Cerebellar cortex (tissue), 1 donor: ENCODE measurements at regions not wholly inside any gene's neighbourhood (a gene's known extent, or its start where the extent isn't known, plus 50 kb on each side); places are given as distances from the start of the nearest gene placed in this dataset.

Experiments
- DNase-seq: peaks from one replicate; pipeline ENCODE4 v3.0.0-alpha.2; 2015; ENCODE audit warnings: low spot score

DNA sequence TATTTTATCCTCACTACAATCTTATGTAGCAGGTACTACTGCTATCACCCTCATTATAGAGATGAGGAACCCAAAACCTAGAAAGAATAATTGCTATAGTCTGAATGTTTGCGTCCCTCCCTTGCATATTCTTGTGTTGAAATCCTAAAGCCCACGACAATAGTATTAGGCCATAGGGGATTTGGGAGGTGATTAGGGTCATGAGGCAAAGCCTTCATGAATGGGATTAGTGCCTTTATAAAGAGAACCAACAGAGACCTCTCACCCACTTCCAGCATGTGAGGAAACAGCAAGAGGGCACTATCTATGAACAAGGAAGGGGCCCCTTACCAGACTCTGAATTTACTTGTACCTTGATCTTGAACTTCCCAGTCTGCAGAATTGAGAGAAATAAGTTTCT, 500.3 kb upstream of the FAM98A start:
- DNase-seq = no peak

GRCh38 chr2:34098256-34098655, 499.2 kb upstream of the FAM98A start:
- DNase-seq = no peak

- DNase-seq = peak; percentile 68
These were observed 497.6 kb upstream of the FAM98A start for GRCh38 chr2:34096562-34097171.

- no peak for DNase-seq
These were observed 494.7 kb upstream of the FAM98A start for GRCh38 chr2:34093790-34094189.

DNA sequence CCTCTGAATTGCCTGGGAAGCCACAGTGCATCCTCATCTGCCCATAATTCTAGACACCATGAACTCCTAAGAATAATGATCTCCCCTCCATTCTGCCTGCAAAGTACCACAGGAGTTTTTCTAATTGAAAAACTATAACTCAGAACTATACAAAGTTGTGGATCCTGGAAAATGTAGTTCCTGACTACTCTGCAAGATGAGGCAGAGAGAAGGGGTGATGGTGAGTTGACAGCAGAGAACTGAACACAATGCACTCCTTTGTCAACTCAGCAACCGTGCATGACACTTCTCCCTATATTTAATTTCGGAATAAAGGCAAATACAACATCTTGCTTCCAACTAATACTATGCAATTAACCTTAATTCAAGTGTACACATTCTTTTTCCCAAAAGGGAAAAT, 471.1 kb upstream of the FAM98A start:
- no peak for DNase-seq

DNA sequence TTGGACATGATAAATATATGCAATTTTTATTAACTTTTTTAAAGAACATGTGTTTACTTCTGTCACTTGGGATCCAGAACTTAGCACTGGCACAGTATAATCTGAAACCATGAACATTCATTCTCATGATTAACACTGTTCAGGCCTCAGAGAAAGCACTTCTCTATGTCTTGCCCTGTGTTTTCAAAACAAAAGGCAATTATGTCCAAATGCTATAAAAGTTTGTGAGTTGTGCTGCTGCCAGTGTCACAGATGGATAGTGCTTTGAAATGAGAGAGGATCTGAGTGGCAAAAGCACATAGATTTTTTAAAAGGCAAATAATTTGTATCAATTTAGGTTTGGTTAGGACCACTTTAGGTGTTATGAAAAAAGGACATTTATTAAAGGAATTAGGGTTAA, 470.5 kb upstream of the FAM98A start:
- no peak for DNase-seq

DNA sequence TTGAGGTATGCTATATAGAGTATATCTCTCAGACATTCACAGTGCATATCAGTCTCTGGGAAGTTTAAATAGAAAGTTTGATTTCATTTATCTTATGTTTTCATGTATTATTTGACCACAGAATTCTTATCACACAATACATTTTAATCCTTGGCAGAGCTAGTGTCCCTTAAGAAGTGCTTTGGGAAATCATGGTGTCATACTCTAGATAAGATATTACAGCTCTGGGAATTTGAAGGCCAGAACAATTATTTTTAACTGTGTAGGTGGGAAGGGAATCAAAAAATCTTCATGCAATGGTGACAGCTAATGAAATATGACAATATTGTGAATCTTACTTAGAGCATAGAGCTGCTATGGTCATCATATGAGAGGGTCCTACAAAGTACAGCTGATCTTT, 451.3 kb upstream of the FAM98A start:
- no peak for DNase-seq

DNA sequence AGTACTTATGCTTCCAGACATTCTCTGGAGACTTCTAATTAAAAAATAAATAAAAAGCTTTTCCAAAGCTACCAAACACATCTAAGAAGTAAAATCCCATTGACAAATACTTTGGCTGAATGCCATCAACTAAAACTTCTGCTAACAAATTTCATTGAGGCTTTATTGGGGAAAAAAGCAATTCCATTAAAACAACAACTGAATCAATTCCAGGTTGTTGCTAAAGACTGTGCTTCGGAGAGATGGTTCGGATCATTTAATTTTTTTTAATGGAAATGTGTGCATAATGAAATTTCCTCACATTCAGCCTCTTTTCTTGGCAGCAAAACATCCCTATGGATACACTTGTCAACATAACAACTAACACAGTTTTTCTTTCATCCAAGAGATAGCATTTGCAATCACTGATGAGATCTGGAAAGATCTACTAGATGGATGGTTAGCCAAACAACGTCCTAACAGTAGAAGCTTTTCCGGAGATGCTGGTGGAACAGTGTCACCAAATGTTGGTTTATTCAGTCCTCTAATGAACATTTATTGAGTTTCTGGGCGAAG, 446.1 kb upstream of the FAM98A start:
- no peak for DNase-seq

- DNase-seq = no peak
These were observed 438.8 kb upstream of the FAM98A start for GRCh38 chr2:34037886-34038285.

DNA sequence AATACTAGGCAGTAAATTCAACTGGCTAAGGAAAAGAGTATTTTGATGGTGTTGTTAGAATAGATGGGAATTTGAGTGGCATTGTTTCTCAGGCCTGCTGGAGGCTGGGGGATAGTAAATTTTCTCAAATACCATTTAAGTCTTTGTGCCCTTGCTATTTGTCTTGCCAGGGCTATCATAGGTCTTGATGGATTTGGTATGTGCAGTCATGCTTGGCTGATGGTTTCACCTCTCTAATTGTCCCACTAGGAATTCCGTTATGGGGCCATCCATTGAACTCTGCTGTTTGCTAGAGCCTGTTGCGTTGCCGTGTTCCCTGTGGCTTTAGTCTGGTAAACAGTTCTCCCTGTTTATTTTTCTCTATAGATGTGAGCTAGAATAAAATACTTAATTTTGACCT, 438.1 kb upstream of the FAM98A start:
- DNase-seq = no peak

DNA sequence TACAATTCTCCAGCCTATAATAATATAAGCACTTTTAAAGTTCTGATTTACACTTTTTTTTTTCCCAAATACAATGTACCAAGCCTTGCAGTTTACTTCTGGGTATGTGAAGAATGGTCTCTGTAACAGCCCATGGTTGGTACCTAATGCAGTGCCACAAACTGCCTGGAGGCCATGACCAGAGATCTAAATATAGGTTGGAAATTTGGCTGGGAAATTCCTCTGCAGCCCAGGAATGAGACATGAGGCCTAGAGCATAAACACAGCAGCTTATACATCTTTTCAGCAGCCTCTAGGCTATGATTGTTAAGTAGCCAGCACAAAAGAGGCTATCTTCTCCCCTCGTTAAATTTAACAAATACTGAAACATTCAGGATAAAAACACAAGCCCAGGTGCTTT, 432.0 kb upstream of the FAM98A start:
- DNase-seq = no peak

GRCh38 chr2:34030273-34030672, 431.2 kb upstream of the FAM98A start:
- no peak for DNase-seq

- DNase-seq = no peak
These were observed 430.0 kb upstream of the FAM98A start for GRCh38 chr2:34029073-34029472.

DNA sequence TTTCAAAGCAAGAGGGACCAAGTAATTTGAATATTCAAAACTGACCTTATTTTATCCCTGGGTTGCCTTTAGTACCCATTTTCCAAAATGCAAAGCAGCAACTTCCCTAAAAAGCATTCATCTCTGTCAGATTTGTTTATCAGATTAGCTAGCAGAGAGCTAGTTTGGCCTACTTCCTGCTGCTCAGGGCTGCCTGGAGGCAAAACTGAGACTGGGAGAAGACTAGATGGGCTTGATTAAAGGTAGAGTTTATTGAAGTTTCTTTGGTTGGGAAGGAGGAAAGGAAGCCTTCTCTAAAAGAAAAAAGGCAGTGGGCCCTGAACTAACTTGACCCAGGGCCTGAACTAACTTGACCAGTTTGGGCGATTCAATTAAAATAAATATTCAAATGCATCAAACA, 426.1 kb upstream of the FAM98A start:
- DNase-seq = no peak

DNA sequence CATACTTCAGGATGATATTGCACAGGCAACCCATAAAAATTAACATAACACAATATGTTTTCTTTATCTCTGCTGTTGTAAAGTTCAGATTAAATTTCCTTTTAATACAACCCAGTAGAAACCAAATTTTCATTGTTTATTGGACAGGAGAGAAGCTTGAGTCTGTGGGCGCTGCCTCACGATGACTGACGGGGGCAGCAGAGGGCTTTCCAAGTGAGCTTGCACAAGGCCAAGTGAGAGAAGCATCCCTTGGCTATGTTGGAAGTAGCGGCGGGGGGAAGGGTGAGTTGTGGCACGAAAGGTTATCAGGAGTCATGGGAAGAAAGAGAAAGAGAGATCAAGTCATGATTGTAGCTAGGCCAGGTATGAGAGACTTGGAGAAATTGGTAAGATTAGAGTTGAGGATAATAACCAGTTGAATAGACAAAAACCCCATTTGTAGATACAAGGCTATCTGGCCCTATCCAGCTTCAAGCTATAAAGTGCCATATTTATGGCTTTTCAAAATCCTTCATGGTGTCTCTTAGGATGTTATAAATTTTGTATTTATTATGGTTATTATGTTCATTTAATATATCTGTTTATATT, 413.7 kb upstream of the FAM98A start:
- DNase-seq = peak; percentile 37

- no peak for DNase-seq
These were observed 412.6 kb upstream of the FAM98A start for GRCh38 chr2:34011684-34012083.

- DNase-seq = no peak
These were observed 406.8 kb upstream of the FAM98A start for GRCh38 chr2:34005901-34006300.

GRCh38 chr2:34004936-34005335, 405.8 kb upstream of the FAM98A start:
- DNase-seq = no peak

DNA sequence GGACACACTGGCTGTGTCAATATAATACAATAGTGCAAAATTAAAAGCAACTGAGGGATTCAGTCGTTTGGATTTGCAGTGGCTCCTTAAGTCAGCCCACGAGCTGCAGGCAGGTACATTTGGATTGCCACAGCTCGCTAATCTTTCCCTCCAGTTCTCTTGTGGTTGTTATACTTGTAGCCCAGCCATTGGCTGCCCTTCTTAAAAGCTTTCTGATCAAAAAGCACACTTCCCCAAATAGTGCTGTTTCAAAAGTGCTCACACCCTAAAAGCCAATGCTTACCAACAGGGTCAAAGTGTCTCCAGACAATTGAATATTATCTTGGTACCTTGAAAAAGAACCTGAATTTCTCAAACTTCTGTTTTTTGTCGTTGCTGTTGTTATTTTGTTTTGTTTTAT, 404.7 kb upstream of the FAM98A start:
- DNase-seq = no peak

GRCh38 chr2:34001557-34001956, 402.5 kb upstream of the FAM98A start:
- no peak for DNase-seq

- no peak for DNase-seq
These were observed 385.0 kb upstream of the FAM98A start for GRCh38 chr2:33984131-33984530.

GRCh38 chr2:33978471-33978870, 379.4 kb upstream of the FAM98A start:
- no peak for DNase-seq

GRCh38 chr2:33975498-33975897, 376.4 kb upstream of the FAM98A start:
- no peak for DNase-seq

DNA sequence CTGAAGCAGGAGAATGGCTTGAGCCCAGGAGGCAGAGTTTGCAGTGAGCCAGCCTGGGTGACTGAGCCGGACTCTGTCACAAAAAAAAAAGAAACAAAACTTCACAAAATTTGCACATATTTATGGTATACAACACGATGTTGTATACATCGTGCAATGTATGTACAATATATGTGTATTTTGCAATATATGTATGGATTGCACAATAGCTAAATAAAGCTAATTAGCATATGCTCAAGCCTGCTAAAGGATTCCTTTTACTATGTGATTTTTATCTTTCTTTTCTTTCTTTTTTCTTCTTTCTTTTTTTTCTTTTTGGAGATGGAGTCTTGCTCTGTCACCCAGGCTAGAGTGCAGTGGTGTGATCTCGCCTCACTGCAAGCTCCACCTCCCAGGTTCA, 368.0 kb upstream of the FAM98A start:
- DNase-seq = no peak
